ENCODE measurements at regions not wholly inside any gene's neighbourhood (a gene's known extent, or its start where the extent isn't known, plus 50 kb on each side); places are given as distances from the start of the nearest gene placed in this dataset.

DNA sequence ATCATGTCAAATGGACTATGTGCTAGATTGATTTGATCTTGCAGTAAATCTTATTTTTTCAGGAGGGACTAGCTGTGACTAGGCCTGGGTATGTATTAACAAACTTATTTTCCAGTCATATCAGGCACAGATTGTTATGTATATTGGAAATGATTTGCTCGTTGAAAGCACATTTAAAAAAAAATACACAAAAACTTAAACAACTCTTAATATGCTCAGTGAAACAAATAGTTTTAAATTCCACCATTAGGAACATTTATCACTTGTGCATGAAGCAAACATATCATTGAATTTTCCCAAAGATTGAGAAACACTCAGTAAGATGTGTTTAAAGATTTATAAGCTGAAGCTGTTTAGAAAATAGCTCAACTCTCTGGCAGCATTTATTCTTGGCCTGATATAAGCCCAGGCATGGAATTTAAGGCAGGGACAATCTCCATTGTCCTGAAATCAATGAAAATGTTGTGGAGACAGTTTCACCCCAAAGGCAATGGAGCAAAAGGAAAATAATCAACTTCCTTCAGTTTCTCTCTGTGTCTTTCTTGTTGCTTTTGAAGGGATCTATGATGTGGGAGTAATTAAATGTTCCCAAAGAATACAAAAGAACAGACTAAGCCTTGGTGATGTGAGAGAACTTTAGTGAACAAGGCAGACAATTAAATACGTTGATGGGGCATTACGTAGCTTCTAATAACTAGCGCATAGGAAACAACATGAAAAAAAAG, 250.3 kb downstream of the GPR37 start:
- no peak for DNase-seq (ENCODE audit: low read depth in 3 of 3, low spot score in 2 of 3)

DNA sequence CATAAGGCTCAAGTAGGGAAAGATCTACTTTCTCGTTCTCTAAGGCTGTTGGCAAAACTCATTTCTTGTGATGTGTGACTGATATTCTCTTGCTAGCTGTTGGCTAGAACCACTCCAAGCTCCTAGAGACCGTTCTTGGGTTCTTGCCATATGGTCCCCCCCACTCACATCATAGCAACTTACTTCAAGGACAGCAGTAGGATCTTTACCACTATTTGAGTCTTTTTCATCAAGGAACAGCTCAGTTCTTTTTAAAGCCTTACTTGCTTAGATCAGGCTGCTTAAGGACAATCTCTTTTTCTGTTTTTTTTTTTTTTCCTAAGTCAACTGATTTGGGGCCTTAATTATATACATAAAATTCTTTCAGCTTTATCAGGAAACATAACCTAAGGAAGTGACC, 251.1 kb downstream of the GPR37 start:
- no peak for DNase-seq (ENCODE audit: low read depth in 3 of 3, low spot score in 2 of 3)

DNA sequence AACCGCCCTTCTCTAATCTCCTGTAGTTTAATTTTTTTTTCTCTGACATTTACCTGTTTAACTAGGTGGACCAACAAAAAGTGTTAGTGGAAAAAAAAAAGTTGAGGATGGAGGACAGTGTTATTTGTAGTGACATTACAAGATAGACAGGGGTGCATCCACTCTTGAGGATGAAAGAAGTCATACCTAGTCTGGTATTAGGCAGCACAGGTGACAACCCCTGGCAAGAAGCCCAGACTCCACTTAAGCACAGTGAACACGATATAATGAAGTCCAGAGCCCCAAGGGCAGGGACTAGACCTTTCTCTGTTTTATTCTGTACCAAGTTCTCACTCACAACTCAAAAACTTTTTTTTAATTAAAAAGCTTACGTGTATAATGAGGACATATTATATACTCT, 268.4 kb downstream of the GPR37 start:
- no peak for DNase-seq (ENCODE audit: low read depth in 3 of 3, low spot score in 2 of 3)

GRCh38 chr7:124489925-124490324, 275.7 kb downstream of the GPR37 start:
- no peak for DNase-seq (ENCODE audit: low read depth in 3 of 3, low spot score in 2 of 3)

DNA sequence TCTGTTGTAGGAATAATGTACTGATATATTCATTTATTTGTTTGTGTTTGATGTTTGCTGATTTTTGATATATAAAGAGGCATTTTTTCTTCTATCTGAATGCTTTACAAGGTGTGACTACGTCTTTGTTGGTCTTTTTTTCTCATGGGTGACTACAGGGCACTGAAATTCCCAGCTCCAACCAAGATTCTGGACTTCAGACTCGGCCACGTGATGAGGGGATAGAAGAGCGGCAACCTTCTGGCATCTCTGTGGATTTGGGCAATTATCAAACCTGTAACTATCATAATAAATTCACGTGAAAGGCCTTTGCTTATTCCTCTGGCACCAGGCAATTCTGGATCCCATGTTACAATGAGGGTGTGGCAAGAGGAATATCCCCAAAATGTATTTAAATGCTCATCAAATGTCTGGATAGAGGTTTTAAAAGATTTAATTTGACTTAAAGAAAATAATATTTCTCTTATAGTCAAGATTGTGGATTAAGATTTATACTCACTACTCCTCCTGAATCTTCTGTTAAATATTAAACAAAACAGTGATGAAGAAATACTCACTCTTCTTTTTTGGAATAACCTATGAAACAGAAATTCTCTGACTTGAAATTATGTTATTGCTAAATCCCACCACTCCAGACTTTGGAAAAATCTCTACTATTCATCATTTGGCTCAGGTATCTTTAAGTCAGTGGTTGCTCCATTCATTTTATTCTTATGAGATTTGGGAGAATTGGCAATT, 276.3 kb downstream of the GPR37 start:
- DNase-seq (ENCODE audit: low read depth in 3 of 3, low spot score in 2 of 3): no peak

DNA sequence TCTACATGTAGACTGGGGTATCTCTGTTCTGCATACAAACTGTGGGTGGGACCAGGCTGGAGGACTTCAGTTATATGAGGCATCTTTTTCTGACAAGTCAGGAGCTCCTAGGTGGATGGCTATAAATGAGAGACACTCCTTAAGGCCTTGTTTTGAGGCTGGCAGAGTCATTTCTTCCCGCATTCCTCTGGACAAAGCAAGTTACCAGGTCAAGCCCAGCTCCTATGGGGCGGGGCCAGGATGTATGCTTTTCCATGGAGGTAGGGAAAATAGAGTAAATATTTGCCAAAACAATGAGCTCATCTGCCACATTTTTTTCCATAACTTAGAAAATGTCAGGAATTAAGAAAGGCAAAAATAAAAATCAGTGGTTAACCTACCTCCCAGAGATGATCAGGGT, 283.4 kb downstream of the GPR37 start:
- DNase-seq (ENCODE audit: low read depth in 3 of 3, low spot score in 2 of 3): no peak

- no peak for DNase-seq (ENCODE audit: low read depth in 3 of 3, low spot score in 2 of 3)
Measured at GRCh38 chr7:124480821-124481290, 284.7 kb downstream of the GPR37 start.

- DNase-seq (ENCODE audit: low read depth in 3 of 3, low spot score in 2 of 3): no peak
Measured at GRCh38 chr7:124480036-124480820, 285.4 kb downstream of the GPR37 start.

GRCh38 chr7:124462249-124462648, 303.3 kb downstream of the GPR37 start:
- DNase-seq (ENCODE audit: low read depth in 3 of 3, low spot score in 2 of 3): no peak

DNA sequence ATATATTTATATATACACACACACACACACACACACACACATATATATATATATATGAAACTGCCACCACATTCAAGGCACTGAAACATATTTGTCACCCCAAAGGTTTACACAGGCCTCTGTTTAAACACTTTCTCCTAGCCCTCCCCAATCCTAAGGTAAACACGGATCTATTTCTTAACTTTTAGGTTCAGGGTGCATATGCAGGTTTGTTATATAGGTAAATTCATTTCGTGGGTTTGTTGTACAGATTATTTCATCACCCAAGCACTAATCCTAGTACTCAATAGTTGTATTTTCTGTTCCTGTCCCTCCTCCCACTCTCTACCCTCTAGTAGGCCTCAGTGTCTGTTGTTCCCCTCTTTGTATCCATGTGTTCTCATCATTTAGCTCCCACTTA, 305.0 kb downstream of the GPR37 start:
- no peak for DNase-seq (ENCODE audit: low read depth in 3 of 3, low spot score in 2 of 3)

DNA sequence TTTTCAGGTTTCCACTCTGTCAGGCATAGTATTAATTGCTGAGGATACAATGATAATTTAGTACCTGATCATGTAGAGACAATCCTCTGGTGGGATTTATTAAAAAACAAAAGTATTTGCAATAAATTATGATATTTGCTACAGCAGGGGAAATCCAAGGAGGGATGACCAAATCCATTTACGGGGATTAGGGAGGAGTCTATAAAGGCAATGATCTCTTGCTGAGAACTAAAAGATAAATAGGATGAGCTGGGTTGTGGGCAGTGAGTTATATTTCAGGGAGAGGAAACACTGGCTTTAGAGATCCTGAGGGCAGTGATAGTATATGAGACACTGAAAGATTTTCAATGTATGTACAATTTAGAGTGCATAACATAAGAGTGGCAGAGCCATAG, 305.5 kb downstream of the GPR37 start:
- DNase-seq (ENCODE audit: low read depth in 3 of 3, low spot score in 2 of 3): no peak

- DNase-seq (ENCODE audit: low read depth in 3 of 3, low spot score in 2 of 3): peak in 1 of 3 donors; percentile 15
Measured at GRCh38 chr7:124459101-124460055, 306.2 kb downstream of the GPR37 start.

GRCh38 chr7:124457841-124458240, 307.8 kb downstream of the GPR37 start:
- DNase-seq (ENCODE audit: low read depth in 3 of 3, low spot score in 2 of 3): no peak

DNA sequence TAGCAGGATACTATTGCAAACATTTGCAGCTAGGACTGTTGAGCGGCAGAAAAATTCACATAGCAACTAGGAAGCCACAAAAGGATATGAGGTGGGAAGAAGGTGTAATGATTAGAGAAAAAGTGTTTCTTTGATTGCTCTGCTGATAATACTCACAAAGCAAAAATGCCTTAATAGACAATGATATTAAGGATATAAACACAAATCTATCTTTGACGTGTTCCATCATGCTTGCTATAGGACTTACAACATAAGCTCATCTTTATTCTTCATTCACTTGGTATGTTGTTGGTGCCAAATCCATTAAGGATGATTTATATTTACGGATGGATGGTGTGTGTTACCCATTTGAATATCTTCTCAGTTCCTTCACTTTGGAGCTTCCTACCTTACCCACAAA, 309.3 kb downstream of the GPR37 start:
- no peak for DNase-seq (ENCODE audit: low read depth in 3 of 3, low spot score in 2 of 3)

DNA sequence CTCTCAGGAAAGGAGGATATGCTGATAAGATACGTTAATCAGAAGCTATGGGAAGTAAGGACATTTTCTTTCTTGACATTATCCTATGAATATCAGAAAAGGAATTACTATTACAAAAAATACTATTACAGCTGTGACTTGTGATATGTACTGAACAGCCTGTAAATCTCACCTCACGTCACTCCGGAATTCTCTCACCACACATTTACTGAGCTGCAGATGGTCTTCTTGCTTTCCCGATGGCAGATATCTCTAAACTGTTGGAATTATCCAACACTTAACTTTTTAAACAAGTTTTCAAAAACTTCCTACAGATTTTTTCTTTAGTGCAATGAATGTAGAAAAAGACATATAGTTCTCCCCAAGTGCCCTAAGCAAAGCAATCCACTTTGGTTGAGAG, 313.4 kb downstream of the GPR37 start:
- no peak for DNase-seq (ENCODE audit: low read depth in 3 of 3, low spot score in 2 of 3)

DNA sequence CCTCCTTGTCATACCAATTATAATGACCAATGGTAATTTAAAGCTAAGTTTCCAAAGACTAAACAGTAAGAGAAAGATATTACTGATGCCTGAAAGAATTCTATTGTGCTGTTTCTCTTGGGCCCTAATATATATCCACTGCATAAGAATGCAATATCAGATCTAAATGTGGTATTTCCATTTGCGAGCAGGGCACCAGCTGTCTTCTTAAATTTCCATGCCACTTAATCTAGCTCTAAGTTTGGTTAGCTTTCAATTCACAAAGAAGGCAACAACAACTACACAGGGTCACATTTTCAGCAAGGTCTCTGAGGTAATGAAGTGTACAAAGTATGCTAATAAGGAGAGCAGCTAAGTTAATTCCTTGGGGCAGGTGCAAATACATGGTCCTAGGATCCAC, 315.7 kb downstream of the GPR37 start:
- DNase-seq (ENCODE audit: low read depth in 3 of 3, low spot score in 2 of 3): no peak

DNA sequence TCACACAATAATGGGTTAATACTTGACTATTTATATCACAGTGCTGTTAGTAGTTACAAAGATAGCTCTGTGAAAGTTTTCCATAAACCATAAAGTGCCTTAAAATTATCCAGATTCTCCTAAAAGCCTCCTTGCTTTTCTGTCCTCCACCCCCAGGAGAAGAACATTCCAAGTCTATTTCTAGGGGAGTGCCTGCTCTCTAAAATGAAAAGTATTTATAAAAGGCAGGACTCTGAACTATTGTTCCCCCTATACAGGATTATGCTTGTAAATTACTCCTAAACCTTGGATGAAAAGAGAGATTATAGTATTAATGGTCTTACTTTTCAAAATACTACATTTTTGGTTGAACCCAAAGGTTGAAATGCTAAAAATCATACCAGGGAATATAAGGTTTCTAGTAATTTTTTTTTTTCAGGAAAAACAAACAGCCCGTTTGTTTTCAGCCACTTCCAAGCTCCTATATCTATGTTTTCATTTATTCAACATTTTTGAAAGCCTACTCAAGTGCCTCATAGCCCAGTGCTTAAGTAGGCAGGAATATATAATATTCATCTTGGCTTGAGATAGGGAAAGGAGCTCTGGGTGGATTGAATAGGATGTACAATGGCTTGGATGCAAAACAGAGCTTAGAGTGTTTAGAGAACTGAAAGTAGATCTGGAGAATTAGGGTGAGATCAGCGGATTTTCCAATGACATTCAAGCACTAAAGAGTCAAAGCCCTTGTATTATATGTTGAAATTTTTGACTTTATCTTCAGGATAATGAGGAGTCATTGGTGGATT, 320.7 kb downstream of the GPR37 start:
- DNase-seq (ENCODE audit: low read depth in 3 of 3, low spot score in 2 of 3): no peak

DNA sequence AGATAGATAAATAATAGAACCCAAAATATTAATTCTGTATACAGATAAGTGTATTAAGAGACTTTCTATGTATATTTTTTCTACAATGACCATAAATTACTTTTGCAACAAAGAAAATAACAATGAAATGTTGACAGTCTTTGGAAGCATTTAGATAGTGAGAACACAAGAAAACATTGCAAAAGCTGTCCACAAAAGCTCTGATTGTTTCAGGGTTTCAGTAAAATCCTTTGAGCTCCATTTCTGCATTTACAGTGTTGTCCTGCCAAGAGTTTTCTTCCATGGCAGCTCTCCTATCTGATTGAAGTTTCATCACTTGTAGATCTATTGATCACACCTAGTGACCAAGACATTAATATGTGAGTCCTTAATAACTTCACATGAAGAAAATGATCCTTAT, 321.8 kb downstream of the GPR37 start:
- no peak for DNase-seq (ENCODE audit: low read depth in 3 of 3, low spot score in 2 of 3)

DNA sequence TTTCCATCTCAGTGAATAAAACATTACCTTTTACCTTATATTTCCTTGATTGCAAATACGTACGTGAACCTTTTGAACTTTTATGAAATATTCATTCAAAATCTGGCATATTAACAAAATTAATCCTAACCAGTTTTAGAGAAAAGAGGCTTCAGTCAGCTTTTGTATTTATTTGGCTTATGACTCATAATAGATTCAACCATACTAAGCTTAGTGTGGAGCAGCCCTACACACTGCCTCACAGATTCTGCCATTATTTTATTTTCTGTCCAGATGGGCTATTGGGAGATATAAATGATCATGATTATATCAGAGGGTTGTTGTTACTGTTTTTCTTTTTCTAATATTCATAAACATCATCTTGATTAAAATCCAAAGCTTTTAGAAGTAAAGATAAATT, 325.5 kb downstream of the GPR37 start:
- DNase-seq (ENCODE audit: low read depth in 3 of 3, low spot score in 2 of 3): no peak

All from right renal cortex interstitium (tissue), 3 donors.